MCF 10A (cell line): ENCODE measurements at regions not wholly inside any gene's neighbourhood (a gene's known extent, or its start where the extent isn't known, plus 50 kb on each side); places are given as distances from the start of the nearest gene placed in this dataset.

Experiments
- BruUV-seq: library from RNA; stranded (reverse); fragments of 400-500 nt; replicated peaks from 2 replicates; lab custom pipeline; 2021; lab: Mats Ljungman, UMichigan
- CTCF ChIA-PET: fragments of 300-600 bp; sonication (Branson Sonifier 250); formaldehyde crosslinking; extraction: SDS; loops from one replicate; lab custom pipeline; 2021; ENCODE audit warnings: antibody characterized with exemption, inconsistent platforms; lab: Yijun Ruan, JAX
- POLR2A ChIA-PET: fragments of 300-600, 350-650 bp; sonication (Branson Sonifier 250); formaldehyde crosslinking; extraction: SDS; loops from one replicate; lab custom pipeline; 2020; ENCODE audit warnings: antibody characterized with exemption, inconsistent platforms; lab: Yijun Ruan, JAX
- DNase-seq: peaks from one replicate; pipeline ENCODE4 v3.0.0-alpha.2; 2018; ENCODE audit not compliant: unreplicated experiment
- H3K27ac Mint-ChIP-seq: one replicate; pipeline ENCODE4 v1.8.0; 2022; ENCODE audit warnings: mild to moderate bottlenecking, low read depth, mixed read lengths; ENCODE audit not compliant: unreplicated experiment
- H3K27me3 Mint-ChIP-seq: one replicate; pipeline ENCODE4 v1.8.0; 2022; ENCODE audit warnings: mixed read lengths; ENCODE audit not compliant: insufficient read depth, unreplicated experiment
- H3K36me3 Mint-ChIP-seq: one replicate; pipeline ENCODE4 v1.8.0; 2022; ENCODE audit warnings: mild to moderate bottlenecking, moderate library complexity, mixed read lengths; ENCODE audit not compliant: insufficient read depth, unreplicated experiment
- H3K4me1 Mint-ChIP-seq: one replicate; pipeline ENCODE4 v1.8.0; 2022; ENCODE audit warnings: mixed read lengths; ENCODE audit not compliant: insufficient read depth, unreplicated experiment
- H3K4me3 Mint-ChIP-seq: one replicate; pipeline ENCODE4 v1.8.0; 2022; ENCODE audit warnings: mild to moderate bottlenecking, moderate library complexity, mixed read lengths; ENCODE audit not compliant: unreplicated experiment
- H3K9me3 Mint-ChIP-seq: one replicate; pipeline ENCODE4 v1.8.0; 2022; ENCODE audit warnings: mixed read lengths; ENCODE audit not compliant: unreplicated experiment
- intact Hi-C: fragments of 100-400 bp; cut with micrococcal nuclease; formaldehyde crosslinking; loops from 2 replicates; pipeline ENCODE4 v1.14.1; 2022
- TF ChIP-seq, protein P1 (sequence below): fragments of 200-600 bp; IDR thresholded peaks from one replicate; pipeline ENCODE4 v1.8.0; 2022; ENCODE audit warnings: antibody characterized with exemption, mild to moderate bottlenecking; ENCODE audit not compliant: unreplicated experiment

DNA sequence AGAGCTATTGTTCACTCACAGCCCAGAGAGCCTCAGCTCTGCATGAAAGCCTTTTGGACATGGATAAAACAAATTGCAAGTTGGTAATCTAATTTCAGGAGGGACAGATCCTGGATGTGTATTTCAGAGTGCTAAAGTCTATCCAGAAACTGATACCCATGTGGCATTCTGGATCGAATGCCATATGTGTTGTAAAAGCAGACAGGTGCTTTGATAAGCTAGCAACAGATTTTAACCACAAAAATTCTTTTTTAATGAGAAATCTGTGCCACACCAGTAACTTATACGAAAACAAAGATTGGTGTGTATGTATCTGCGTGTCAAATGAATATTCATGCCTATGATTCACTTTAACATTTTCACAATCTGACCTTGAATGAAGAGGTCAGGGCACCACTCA, 936.6 kb upstream of the MAP3K7 start:
- H3K36me3 Mint-ChIP-seq = no peaks in the 10 kb centered on the region
- ChIA-PET CTCF (no interaction called here), POLR2A (interaction anchor here (1.8 kb wide), 1 partner anchor 13 kb away, joined by 4 read pairs; no protein-coding TSS in a partner anchor)
- no peaks in the 10 kb centered on the region for H3K9me3 Mint-ChIP-seq
- DNase-seq = no peak
- H3K4me1 Mint-ChIP-seq = no peaks in the 10 kb centered on the region
- intact Hi-C loops = no loop called here
- no peak overlapping the region for H3K27ac Mint-ChIP-seq
- no TSS peak for BruUV-seq
- no peak overlapping the region for H3K4me3 Mint-ChIP-seq
- TF ChIP-seq, protein P1, sequence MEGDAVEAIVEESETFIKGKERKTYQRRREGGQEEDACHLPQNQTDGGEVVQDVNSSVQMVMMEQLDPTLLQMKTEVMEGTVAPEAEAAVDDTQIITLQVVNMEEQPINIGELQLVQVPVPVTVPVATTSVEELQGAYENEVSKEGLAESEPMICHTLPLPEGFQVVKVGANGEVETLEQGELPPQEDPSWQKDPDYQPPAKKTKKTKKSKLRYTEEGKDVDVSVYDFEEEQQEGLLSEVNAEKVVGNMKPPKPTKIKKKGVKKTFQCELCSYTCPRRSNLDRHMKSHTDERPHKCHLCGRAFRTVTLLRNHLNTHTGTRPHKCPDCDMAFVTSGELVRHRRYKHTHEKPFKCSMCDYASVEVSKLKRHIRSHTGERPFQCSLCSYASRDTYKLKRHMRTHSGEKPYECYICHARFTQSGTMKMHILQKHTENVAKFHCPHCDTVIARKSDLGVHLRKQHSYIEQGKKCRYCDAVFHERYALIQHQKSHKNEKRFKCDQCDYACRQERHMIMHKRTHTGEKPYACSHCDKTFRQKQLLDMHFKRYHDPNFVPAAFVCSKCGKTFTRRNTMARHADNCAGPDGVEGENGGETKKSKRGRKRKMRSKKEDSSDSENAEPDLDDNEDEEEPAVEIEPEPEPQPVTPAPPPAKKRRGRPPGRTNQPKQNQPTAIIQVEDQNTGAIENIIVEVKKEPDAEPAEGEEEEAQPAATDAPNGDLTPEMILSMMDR = no peak
- no peaks in the 10 kb centered on the region for H3K27me3 Mint-ChIP-seq

GRCh38 chr6:91521999-91522398, 935.1 kb upstream of the MAP3K7 start:
- CTCF ChIA-PET = interaction anchor here (0.5 kb wide), 1 partner anchor 40 kb away, joined by 3 read pairs; no protein-coding TSS in a partner anchor
- Mint-ChIP-seq H3K27me3 (no peaks in the 10 kb centered on the region), H3K4me3 (no peak overlapping the region), H3K9me3 (no peaks in the 10 kb centered on the region), H3K4me1 (no peaks in the 10 kb centered on the region), H3K36me3 (no peaks in the 10 kb centered on the region), H3K27ac (no peak overlapping the region)
- no TSS peak for BruUV-seq
- intact Hi-C loops = no loop called here
- no peak for DNase-seq
- TF ChIP-seq, protein P1 = no peak
- POLR2A ChIA-PET = interaction anchor here (1.8 kb wide), 1 partner anchor 12 kb away, joined by 4 read pairs; no protein-coding TSS in a partner anchor

DNA sequence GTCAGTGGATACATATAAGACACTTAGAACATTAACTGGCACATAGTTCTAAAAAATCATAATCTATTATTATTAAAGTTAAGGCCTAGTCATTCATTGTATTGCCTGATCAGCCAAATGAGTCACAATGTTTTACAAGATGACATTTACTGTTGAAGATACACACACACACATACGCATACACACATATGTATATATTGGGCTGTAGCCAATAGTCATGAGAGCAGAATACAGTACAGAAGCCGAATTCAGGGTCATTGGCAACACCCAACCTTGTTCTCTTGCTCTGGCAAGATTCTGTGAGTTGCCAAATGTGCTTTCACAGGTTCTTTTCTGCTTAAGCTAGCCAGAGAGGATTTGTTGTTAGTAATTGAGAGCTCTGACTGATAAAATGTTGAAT, 922.8 kb upstream of the MAP3K7 start:
- ChIA-PET POLR2A (interaction anchor here (1.5 kb wide), 1 partner anchor 13 kb away, joined by 4 read pairs; no protein-coding TSS in a partner anchor), CTCF (no interaction called here)
- Mint-ChIP-seq H3K36me3 (no peaks in the 10 kb centered on the region), H3K9me3 (no peaks in the 10 kb centered on the region), H3K27ac (no peak overlapping the region), H3K4me1 (peaks cover 5% of the 10 kb centered on the region), H3K4me3 (no peak overlapping the region), H3K27me3 (peaks cover 14% of the 10 kb centered on the region)
- BruUV-seq = no TSS peak
- TF ChIP-seq, protein P1 = no peak
- intact Hi-C loops = no loop called here
- DNase-seq = peak; percentile 10

- no peaks in the 10 kb centered on the region for H3K36me3 Mint-ChIP-seq
- TF ChIP-seq, protein P1 = no peak
- no peak overlapping the region for H3K27ac Mint-ChIP-seq
- CTCF ChIA-PET = no interaction called here
- POLR2A ChIA-PET = no interaction called here
- no TSS peak for BruUV-seq
- H3K9me3 Mint-ChIP-seq = no peaks in the 10 kb centered on the region
- H3K27me3 Mint-ChIP-seq = peaks cover 14% of the 10 kb centered on the region
- DNase-seq = no peak
- intact Hi-C loops = no loop called here
- peaks cover 5% of the 10 kb centered on the region for H3K4me1 Mint-ChIP-seq
- H3K4me3 Mint-ChIP-seq = no peak overlapping the region
These were observed 922.2 kb upstream of the MAP3K7 start for GRCh38 chr6:91509039-91509438.
